ENCODE measurements at regions not wholly inside any gene's neighbourhood (a gene's known extent, or its start where the extent isn't known, plus 50 kb on each side); places are given as distances from the start of the nearest gene placed in this dataset.

DNA sequence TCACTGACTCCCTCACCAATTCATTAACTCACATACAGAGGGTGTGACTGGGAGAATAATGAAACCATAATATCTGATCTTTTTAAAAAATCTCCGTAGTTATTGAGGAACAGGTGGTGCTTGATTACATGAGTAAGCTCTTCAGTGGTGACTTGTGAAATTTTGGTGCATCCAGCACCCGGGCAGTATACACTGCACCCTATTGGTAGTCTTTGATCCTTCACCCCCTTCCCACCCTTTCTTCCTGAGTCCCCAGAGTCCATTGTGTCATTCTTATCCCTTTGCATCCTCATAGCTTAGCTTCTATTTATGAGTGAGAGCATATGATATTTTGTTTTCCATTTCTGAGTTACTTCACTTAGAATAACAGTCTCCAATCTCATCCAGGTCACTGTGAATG, 1143.8 kb downstream of the PCDH19 start:
- no peak for TF ChIP-seq CTCF (IDR thresholded peaks at IDR 0.05)
- no peak for TF ChIP-seq POLR2A (IDR thresholded peaks at IDR 0.05)
